HepG2 (cell line): ENCODE measurements at regions not wholly inside any gene's neighbourhood (a gene's known extent, or its start where the extent isn't known, plus 50 kb on each side); places are given as distances from the start of the nearest gene placed in this dataset.

ENCODE experiments used
- ATAC-seq: fragments of 200-7000 bp; cut with Tn5 transposase; 3 replicates; pipeline ENCODE4 v1.9.1; 2020; ENCODE audit warnings: mild to moderate bottlenecking, moderate library complexity
- BruUV-seq: library from RNA; stranded (reverse); fragments of 400-500 nt; replicated peaks from 2 replicates; lab custom pipeline; 2021; lab: Mats Ljungman, UMichigan
- CTCF ChIA-PET: fragments of 300-600 bp; formaldehyde crosslinking; extraction: SDS; loops from one replicate; lab custom pipeline; 2021; ENCODE audit warnings: low total read pairs, inconsistent platforms, low intra/inter-chr PET ratio; lab: Yijun Ruan, JAX
- POLR2A ChIA-PET: fragments of 350-600 bp; sonication (Branson Sonifier 250); formaldehyde crosslinking; loops from one replicate; lab custom pipeline; 2020; ENCODE audit warnings: antibody characterized with exemption, inconsistent platforms; lab: Yijun Ruan, JAX
- DNase-seq: peaks from one replicate; pipeline ENCODE4 v3.0.0-alpha.2; 2015; ENCODE audit warnings: low spot score
- FAIRE-seq: peaks from 3 replicates; lab custom pipeline; 2011; peaks lifted over from hg19 to GRCh38; lab: Jason Lieb, UNC
- H2AFZ ChIP-seq: one replicate; pipeline ENCODE4 v1.6.1; 2011; ENCODE audit warnings: low read length, inconsistent platforms
- H3K27ac ChIP-seq: fragments of 300-600 bp; 3 replicates; pipeline ENCODE4 v1.8.0; 2011; ENCODE audit warnings: mixed run types, mild to moderate bottlenecking, mixed read lengths, low read length, inconsistent platforms; ENCODE audit not compliant: insufficient read depth; ENCODE audit errors: extremely low read length
- H3K27me3 ChIP-seq, 2 experiments: fragments of 200-600 bp in 1 of 2; 2 replicates in 1 of 2; 3 replicates in 1 of 2; pipeline versions ENCODE4 v1.6.0 to v1.8.0; 2011; ENCODE audit warnings: low read length in 2 of 2, mild to moderate bottlenecking in 2 of 2, moderate library complexity in 2 of 2, inconsistent platforms in 1 of 2; ENCODE audit not compliant: insufficient read depth in 2 of 2, control insufficient read depth in 1 of 2
- H3K36me3 ChIP-seq, 2 experiments: fragments of 200-600 bp in 1 of 2; replicated peaks in 1 of 2; 2 replicates in 1 of 2; 3 replicates in 1 of 2; pipeline versions ENCODE4 v1.5.1 to v1.8.0; 2011; ENCODE audit warnings: low read length in 2 of 2, inconsistent platforms in 1 of 2; ENCODE audit not compliant: insufficient read depth in 2 of 2, control insufficient read depth in 1 of 2
- H3K4me1 ChIP-seq: 2 replicates; pipeline ENCODE4 v1.5.1; 2012; ENCODE audit warnings: low read length, inconsistent platforms; ENCODE audit not compliant: insufficient read depth
- H3K4me2 ChIP-seq: 2 replicates; pipeline ENCODE4 v1.6.0; 2011; ENCODE audit warnings: low read depth, low read length, inconsistent platforms
- H3K4me3 ChIP-seq, 3 experiments: fragments of 200-600 bp in 1 of 3; sonication (generic), shearing (Covaris generic) in 1 of 3; replicated peaks in 1 of 3; 2 replicates each; pipeline ENCODE4 v1.5.1; 2011 to 2016; ENCODE audit warnings: low read length in 3 of 3, inconsistent platforms in 2 of 3, low read depth in 2 of 3, mild to moderate bottlenecking in 2 of 3, control low read depth in 1 of 3, mixed read lengths in 1 of 3; ENCODE audit not compliant: insufficient read depth in 1 of 3
- H3K79me2 ChIP-seq: one replicate; pipeline ENCODE4 v1.6.1; 2011; ENCODE audit warnings: low read length, inconsistent platforms; ENCODE audit not compliant: insufficient read depth
- H3K9ac ChIP-seq: 2 replicates; pipeline ENCODE4 v1.6.0; 2011; ENCODE audit warnings: mild to moderate bottlenecking, low read depth, low read length, inconsistent platforms; ENCODE audit not compliant: insufficient read depth
- H3K9me3 ChIP-seq: 2 replicates; pipeline ENCODE4 v1.5.1; 2012; ENCODE audit warnings: mild to moderate bottlenecking, low read length
- H4K20me1 ChIP-seq: 2 replicates; pipeline ENCODE4 v1.6.0; 2011; ENCODE audit warnings: inconsistent platforms, mild to moderate bottlenecking, low read length, moderate library complexity; ENCODE audit not compliant: insufficient read depth
- AGO2 ChIP-seq: fragments of 200-400 bp; formaldehyde crosslinking; optimal IDR thresholded peaks from 2 replicates; pipeline ENCODE3; 2017; ENCODE audit warnings: mild to moderate bottlenecking, low read depth, low read length, moderate library complexity
- ARHGAP35 ChIP-seq: sonication (generic); formaldehyde crosslinking; IDR thresholded peaks from 2 replicates; pipeline ENCODE4 v1.9.0; 2022; ENCODE audit warnings: mild to moderate bottlenecking, inconsistent platforms, moderate library complexity, missing genetic modification reagents, borderline replicate concordance
- CENPX ChIP-seq: sonication (generic); formaldehyde crosslinking; IDR thresholded peaks from 2 replicates; pipeline ENCODE4 v1.9.0; 2021; ENCODE audit warnings: mild to moderate bottlenecking, missing genetic modification reagents, moderate library complexity
- E2F1 ChIP-seq: sonication (generic); formaldehyde crosslinking; IDR thresholded peaks from 2 replicates; pipeline ENCODE4 v1.5.0; 2020; ENCODE audit warnings: missing genetic modification reagents
- KAT8 ChIP-seq: IDR thresholded peaks from 2 replicates; pipeline ENCODE4 v1.6.1; 2016; ENCODE audit warnings: missing genetic modification reagents, missing compliant biosample characterization
- MAX ChIP-seq: IDR thresholded peaks from 2 replicates; pipeline ENCODE4 v1.6.1; 2012; ENCODE audit warnings: inconsistent platforms
- MYPOP ChIP-seq: sonication (generic); formaldehyde crosslinking; IDR thresholded peaks from 2 replicates; pipeline ENCODE4 v1.8.1; 2023; ENCODE audit warnings: mild to moderate bottlenecking, moderate library complexity, missing genetic modification reagents
- PAF1 ChIP-seq: IDR thresholded peaks from 2 replicates; pipeline ENCODE4 v1.6.1; 2016; ENCODE audit warnings: missing genetic modification reagents, missing compliant biosample characterization
- PBX2 ChIP-seq: IDR thresholded peaks from 2 replicates; pipeline ENCODE4 v1.6.1; 2016; ENCODE audit warnings: control low read depth
- PHF5A ChIP-seq: IDR thresholded peaks from one replicate; pipeline ENCODE4 v1.6.1; 2018; ENCODE audit warnings: low read depth, missing genetic modification reagents; ENCODE audit not compliant: unreplicated experiment
- SALL1 ChIP-seq: sonication (generic); formaldehyde crosslinking; IDR thresholded peaks from 2 replicates; pipeline ENCODE4 v1.8.0; 2022; ENCODE audit warnings: mild to moderate bottlenecking, missing genetic modification reagents
- THRA ChIP-seq: sonication (generic); formaldehyde crosslinking; IDR thresholded peaks from 2 replicates; pipeline ENCODE4 v1.4.0; 2020; ENCODE audit warnings: missing genetic modification reagents, borderline replicate concordance
- ZBTB42 ChIP-seq: sonication (generic); formaldehyde crosslinking; IDR thresholded peaks from 2 replicates; pipeline ENCODE4 v1.5.0; 2020; ENCODE audit warnings: mild to moderate bottlenecking, missing genetic modification reagents
- ZNF367 ChIP-seq: sonication (generic); formaldehyde crosslinking; IDR thresholded peaks from 2 replicates; pipeline ENCODE4 v1.4.0; 2020; ENCODE audit warnings: missing genetic modification reagents, borderline replicate concordance
- ZNF441 ChIP-seq: sonication (generic); formaldehyde crosslinking; IDR thresholded peaks from 2 replicates; pipeline ENCODE4 v1.7.0; 2021; ENCODE audit warnings: missing genetic modification reagents, borderline replicate concordance
- ZNF749 ChIP-seq: sonication (generic); formaldehyde crosslinking; IDR thresholded peaks from 2 replicates; pipeline ENCODE4 v1.8.0; 2022; ENCODE audit warnings: mild to moderate bottlenecking, missing genetic modification reagents, moderate library complexity, borderline replicate concordance
- WGBS: methylation state at CpG from one replicate; pipeline ENCODE4 v1.1.6; 2017; ENCODE audit warnings: low lambda C conversion rate; 5-methylcytosine and 5-hydroxymethylcytosine counted together
- in situ Hi-C: cut with HindIII; loops from 2 replicates; pipeline ENCODE4 v1.10.0; 2017; ENCODE audit warnings: low pct_unique_long_range_greater_than_20kb; ENCODE audit not compliant: extremely low pct_ligation_motif_present
- intact Hi-C: fragments of 100-400 bp; cut with micrococcal nuclease; formaldehyde crosslinking; loops from one replicate; pipeline ENCODE4 v1.10.0; 2022; ENCODE audit not compliant: unreplicated experiment

GRCh38 chr12:127790376-127790775 is 476.6 kb upstream of the TMEM132C start:
- ATAC-seq (no peak), FAIRE-seq (no peak), DNase-seq (no peak)
- no peak overlapping the region for H3K4me2 ChIP-seq
- TF ChIP-seq KAT8 (CRISPR knock-in tag) (no peak), MAX (no peak), ARHGAP35 (CRISPR knock-in tag) (no peak), E2F1 (CRISPR knock-in tag) (no peak), MYPOP (CRISPR knock-in tag) (no peak), PHF5A (CRISPR knock-in tag) (no peak)
- no peak overlapping the region for H3K9ac ChIP-seq
- H3K27me3 ChIP-seq: no peaks in the 10 kb centered on the region
- H3K4me3 ChIP-seq: no peak overlapping the region
- H4K20me1 ChIP-seq: no peaks in the 10 kb centered on the region
- no peaks in the 10 kb centered on the region for H3K79me2 ChIP-seq
- H3K36me3 ChIP-seq: no peaks in the 10 kb centered on the region
- no peak overlapping the region for H2AFZ ChIP-seq
- CTCF ChIA-PET: no interaction called here
- no peak overlapping the region for H3K27ac ChIP-seq
- H3K4me1 ChIP-seq: no peaks in the 10 kb centered on the region
- intact Hi-C loops (no loop called here), in situ Hi-C loops (no loop called here)
- POLR2A ChIA-PET: no interaction called here
- no TSS peak for BruUV-seq
- H3K9me3 ChIP-seq: peaks cover 11% of the 10 kb centered on the region

GRCh38 chr12:127791217-127791616 is 475.8 kb upstream of the TMEM132C start:
- Histone ChIP-seq H3K27me3 (no peaks in the 10 kb centered on the region), H3K4me1 (no peaks in the 10 kb centered on the region), H3K79me2 (no peaks in the 10 kb centered on the region), H3K36me3 (no peaks in the 10 kb centered on the region), H3K4me2 (no peak overlapping the region), H3K4me3 (no peak overlapping the region), H3K27ac (no peak overlapping the region), H3K9ac (no peak overlapping the region), H3K9me3 (peaks cover 19% of the 10 kb centered on the region), H2AFZ (no peak overlapping the region), H4K20me1 (no peaks in the 10 kb centered on the region)
- intact Hi-C loops (no loop called here), in situ Hi-C loops (no loop called here)
- ChIA-PET POLR2A (no interaction called here), CTCF (no interaction called here)
- ATAC-seq: no peak
- no peak for DNase-seq
- 32% methylated on average over 7 of the region's 7 CpGs for WGBS
- no peak for FAIRE-seq
- no TSS peak for BruUV-seq
- no peak for TF ChIP-seq PBX2
- TF ChIP-seq PAF1 (CRISPR knock-in tag): no peak
- no peak for TF ChIP-seq ZNF367 (CRISPR knock-in tag)
- TF ChIP-seq ZNF749 (CRISPR knock-in tag): no peak
- TF ChIP-seq CENPX: no peak
- TF ChIP-seq ZNF441: no peak
- no peak for TF ChIP-seq SALL1 (CRISPR knock-in tag)
- TF ChIP-seq THRA: no peak
- TF ChIP-seq AGO2: no peak
- no peak for TF ChIP-seq ZBTB42 (CRISPR knock-in tag)
